ENCODE measurements at regions not wholly inside any gene's neighbourhood (a gene's known extent, or its start where the extent isn't known, plus 50 kb on each side); places are given as distances from the start of the nearest gene placed in this dataset.

DNA sequence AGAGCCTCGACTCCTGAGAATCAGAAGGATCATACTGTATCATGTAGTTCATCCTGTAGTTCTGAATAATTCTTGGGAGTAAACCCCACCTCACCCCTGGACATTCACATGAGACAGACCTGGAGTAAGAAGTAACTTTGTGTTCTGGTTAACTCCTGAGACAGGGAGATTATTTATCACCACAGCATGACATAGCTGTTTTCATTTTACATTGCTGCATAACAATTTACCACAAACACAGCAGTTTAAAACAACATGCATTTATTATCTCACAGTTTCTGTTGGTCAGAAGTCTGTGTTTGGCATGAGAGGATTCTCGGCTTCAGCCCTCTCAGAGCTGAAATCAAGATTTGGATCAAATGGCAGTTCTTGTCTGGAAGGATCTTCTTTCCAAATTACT is 855.8 kb upstream of the FANCL start:
- no peak for DNase-seq

DNA sequence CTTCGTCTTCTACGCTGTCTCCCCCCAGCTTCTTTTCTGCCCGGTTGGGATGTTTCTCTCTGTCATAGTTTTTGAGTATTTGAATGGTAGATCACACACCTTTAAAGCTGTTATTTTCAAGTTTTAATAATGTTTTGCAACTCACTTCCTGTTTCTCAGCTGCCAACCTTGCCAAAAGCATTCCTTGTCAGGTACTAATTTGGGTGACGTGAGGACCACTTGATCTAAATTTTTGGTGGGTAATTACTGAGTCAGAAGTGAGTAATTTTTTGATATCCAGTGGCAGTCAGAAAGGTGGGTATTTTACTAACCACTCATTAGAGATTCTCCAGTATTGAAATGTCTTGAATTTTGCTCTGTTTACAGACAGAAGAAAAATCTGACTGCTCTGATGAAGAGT is 852.4 kb upstream of the FANCL start:
- no peak for DNase-seq

DNA sequence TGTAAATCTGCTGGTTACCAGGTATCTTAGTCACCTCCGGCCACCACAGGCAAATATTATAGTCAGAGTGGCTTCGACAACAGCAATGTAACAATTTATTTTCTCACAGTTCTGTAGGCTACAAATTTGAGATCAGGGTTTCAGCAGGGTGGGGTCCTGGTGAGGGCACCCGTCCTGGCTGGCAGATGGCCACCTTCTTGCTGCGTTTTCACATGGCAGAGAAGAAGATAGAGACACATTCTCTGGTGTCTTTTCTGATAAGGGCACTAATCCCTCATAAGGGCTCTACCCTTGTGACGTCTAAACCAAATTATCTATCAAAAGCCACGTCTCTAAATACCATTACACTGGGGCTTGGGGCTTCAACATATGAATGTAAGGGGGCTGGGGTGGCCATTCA is 843.2 kb upstream of the FANCL start:
- no peak for DNase-seq

DNA sequence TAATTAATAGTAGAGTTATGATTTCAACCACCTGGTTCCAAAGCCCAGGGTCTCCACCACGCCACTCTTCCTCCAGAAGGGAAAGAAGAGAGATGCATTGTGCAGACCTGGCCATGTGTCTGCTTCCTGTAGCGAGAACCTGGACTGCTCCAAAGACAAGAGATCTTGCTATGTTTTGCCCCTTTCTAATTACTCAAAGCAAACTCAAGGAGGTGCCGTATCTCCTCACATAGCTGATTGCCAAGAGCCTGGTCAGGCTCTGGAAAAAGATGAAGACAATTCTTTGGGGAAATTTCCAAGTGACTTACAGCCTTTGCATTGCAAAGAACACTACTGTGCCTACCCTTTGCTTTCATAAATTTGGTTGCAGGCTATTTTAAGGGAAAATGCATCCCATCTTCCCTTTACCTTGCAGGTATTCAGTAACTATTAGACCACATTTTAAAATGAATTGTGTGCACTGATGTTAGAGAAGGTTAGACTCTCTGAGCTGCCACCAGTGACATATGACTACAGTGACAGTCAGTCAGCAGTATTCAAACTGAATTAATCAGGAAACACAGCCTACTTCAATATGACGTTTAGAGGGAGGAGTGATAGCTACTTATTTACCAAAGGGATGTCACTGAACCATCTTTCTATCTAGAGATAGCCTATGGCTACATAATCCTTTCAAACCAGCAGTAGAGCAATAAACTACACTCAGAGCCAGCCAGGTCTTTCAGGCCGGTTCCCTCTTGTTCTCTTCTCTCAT is 842.1 kb upstream of the FANCL start:
- DNase-seq, result no peak

DNA sequence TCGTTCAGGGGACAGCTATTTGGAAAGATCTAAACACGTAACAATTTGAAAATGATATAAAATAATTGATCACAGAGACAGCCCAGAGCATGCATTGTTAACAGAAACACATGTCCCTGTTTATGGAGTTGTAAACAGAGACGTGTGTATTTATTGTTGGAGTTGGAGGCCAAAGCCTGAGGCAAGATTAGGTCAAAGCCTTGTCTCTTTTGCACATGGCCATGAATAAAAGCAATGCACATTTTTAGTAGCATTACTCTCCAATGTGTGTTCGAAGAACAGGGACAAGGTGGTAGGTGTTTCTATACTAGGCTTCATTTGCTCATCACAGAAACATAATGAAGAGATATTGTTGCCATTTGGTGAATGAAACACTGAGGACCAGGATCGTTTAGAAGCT is 841.5 kb upstream of the FANCL start:
- DNase-seq, result no peak

DNA sequence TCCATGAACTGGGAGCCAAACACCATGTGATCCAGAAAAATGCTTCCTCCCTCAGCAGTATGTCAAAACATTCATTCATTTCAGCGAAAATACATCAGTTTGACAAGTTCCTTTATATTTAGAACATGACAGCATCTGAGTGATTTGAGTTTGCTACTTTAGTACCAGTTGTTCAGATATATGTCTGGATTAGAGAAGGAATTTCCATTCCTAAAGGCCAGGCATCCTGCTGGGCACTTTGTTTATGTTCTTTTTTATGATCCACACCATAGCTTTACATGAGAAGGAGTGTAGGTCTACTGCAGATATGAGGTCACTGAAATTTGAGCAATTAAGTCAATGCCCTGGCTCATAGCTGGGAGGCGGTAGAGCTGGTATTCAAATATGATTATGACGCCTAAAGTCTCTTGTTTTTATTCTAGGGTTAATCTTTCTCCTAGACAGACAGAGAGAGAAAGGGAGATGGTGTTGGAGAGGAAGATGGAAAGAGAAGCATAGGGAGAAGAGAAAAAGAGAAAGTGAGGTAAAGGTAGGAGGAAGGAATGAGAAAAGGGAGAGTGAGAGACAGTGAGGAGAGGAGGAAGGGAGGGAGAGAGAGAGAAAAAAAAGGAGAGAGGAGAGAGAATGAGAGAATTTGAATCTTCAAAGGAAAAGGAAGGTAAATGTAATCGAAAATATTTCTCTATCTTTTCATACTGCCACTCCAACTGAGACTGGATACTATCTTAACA is 839.5 kb upstream of the FANCL start:
- no peak for DNase-seq

DNA sequence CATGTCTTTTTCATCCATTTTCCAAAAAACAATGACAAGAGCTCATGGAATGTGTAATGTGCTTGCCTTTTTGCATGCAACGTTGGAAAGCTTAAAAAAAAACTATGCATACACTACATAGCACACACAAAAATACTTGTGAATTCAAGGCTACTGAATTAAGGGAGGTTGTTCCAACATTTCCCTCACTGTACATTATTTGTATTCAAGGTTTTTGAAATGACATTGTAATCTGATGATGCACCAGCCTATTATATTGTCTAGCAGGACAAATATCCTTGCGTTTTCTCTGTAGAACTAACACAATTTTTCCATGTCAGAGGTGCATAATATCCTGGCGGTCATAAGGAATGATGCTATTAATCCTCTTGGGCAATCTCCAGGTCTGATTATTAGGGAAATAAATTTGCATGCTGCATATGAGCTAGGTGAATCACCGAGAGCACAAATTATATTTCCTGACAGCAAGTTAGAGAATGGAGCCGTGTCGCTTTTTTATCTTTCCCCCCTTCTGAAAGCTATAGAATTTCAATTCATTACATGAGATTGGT is 836.9 kb upstream of the FANCL start:
- no peak for DNase-seq

DNA sequence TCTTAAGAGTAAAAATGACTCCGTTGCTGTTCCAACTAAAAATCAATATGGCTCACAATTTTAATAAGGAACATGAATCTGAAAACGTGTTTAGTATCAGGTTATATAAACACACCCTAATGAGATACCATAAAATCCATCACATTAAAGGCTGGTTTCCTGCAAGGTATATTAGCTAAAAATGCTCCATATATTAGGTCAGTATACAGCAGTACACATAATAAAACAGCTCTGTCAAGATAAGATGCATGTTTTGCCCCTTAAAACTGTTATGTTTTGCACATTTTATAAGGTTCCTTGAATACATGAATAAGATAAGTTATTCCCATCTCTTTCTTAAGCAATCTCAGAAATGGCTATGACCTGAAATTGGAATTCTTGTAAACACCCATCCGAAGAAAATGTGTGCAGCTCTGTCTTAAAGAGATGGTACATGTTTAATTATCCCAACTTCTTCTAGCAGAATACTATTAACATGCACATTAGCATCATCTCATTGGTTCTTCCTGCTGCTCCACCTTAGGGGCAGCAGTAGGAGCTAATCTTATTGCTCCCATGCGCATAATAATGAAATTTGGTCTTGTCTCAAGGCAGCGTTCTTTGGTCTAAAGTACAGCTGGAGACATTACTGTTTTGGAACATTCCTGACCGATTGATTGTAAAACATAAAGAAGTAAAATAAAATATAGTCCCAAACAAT is 836.1 kb upstream of the FANCL start:
- no peak for DNase-seq

DNA sequence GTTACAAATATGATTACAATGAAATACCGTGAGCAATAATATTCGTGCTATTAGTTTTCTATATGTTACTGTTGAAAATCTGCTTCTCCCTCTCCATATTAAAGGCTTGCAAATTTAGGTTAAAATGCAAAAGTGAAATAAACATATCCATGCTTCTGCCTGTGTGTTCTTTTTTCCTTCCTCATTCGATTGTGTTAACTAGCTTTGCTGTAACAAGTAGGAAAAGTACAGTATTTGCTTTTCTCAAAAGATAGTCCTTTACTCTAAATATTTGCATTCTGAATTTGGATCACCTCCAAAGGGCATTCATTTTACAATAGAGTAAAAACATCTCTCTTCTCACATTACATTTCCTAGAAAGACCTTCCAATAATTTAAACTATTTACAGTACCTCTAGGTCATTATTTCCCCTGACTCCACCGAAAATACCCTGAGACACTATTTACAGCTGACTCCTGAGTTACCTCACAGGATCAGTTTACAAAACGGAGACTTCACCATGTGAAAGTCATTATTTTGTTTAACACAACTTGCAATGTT is 835.0 kb upstream of the FANCL start:
- DNase-seq, result no peak

DNA sequence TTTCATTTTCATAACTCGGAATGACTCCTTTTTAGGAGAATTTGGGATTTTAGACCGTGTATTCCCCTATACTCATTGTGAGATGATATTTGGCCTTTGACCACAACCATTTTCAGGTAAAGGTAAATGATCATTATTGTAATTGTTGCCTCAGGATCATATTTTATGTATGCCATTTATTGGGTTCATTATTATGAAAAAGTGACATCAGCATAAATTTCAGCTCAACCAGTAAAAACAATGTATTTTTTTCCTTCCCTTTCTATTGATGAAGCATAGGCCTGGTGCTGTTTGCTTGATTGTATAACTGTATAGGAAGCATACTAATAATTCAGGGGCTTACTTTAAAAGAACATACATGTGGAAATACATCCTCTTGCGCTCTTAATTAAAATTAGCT is 832.9 kb upstream of the FANCL start:
- no peak for DNase-seq

DNA sequence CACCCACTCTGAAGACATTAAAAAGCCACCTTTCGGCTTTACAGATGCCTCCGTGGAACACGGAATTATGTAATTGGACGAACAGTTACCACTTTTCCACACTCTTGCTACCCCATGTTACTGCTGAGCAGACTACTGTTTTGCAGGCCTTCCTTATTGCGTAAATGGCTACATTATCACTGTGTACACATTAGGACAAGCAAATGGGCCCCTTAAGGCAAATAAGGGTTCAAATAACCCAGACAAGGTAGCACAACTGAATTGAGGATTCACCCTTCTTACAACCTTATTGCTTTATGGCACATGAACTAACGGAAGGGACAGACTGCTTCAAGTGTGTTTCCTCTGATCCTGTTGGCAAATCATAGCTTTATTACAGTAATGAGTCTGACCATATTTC is 832.2 kb upstream of the FANCL start:
- no peak for DNase-seq

DNA sequence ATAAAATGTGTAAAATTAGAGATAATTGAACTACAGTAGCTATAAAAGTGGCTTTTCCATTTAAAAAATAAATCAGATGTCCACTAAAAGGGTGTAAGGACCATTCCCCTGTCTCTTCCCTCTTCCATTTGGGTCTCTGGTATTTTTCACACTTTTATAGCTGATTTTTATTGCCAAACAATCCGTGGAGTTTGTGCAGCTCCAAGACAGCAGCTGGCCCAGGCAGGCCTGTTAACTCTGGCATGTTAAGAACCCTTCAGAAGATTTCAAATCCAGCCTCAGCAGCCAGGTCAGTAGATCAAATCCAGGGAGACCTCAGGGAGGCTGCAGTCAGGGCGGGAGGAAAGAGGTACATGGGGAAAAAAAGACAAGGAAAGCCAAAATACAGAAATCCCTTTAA is 827.1 kb upstream of the FANCL start:
- DNase-seq, result no peak

DNA sequence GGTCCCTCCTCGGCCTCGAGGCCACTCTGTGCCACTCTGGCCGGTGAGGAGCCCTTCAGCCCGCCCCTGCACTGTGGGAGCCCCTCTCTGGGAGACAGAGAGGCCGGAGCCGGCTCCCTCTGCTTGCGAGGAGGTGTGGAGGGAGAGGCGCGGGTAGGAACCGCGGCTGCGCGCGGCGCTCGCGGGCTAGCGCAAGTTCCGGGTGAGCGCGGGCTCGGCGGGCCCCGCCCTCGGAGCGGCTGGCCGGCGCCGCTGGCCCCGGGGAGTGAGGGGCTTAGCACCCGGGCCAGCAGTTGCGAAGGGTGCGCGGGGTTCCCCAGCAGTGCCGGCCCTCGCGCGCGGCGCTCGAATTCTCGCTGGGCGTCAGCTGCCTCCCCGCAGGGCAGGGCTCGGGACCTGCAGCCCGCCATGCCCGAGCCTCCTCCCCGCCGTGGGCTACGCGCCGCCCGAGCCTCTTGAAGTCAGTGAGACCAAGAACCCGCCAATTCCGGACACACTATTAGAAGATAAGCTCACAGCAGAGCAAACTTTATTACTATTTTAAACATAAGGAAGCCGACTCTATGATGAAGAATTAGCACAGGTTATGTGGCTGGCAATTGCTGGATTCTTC is 825.8 kb upstream of the FANCL start:
- no peak for DNase-seq

DNA sequence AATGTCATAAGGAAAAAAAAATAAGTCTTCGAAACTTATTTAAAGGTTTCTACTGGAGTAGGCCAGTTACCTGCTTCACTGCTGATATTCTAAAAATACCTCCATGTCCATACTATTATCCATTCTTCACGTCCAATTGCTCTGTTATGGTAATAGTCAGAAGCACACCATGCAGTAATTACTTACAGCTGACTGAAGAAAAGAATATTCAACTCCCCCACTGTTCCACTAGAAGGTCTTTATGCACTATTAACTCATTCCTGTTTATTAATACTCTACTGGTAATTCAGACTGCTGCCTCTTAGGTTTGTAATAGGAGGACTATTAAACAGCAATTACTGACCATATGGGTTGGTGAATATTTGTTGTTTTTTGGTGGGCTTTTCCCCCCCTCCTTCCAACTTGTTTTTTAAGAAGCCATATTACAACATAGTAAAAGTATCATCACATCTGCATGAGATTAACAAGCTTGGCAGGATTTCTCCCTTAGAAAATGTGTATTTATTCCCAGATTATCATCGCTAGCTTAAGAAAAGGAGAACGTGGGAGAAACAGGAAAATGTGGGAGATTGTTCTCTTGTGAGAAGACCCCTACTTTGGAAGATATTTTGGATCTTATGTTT is 806.4 kb upstream of the FANCL start:
- no peak for DNase-seq

DNA sequence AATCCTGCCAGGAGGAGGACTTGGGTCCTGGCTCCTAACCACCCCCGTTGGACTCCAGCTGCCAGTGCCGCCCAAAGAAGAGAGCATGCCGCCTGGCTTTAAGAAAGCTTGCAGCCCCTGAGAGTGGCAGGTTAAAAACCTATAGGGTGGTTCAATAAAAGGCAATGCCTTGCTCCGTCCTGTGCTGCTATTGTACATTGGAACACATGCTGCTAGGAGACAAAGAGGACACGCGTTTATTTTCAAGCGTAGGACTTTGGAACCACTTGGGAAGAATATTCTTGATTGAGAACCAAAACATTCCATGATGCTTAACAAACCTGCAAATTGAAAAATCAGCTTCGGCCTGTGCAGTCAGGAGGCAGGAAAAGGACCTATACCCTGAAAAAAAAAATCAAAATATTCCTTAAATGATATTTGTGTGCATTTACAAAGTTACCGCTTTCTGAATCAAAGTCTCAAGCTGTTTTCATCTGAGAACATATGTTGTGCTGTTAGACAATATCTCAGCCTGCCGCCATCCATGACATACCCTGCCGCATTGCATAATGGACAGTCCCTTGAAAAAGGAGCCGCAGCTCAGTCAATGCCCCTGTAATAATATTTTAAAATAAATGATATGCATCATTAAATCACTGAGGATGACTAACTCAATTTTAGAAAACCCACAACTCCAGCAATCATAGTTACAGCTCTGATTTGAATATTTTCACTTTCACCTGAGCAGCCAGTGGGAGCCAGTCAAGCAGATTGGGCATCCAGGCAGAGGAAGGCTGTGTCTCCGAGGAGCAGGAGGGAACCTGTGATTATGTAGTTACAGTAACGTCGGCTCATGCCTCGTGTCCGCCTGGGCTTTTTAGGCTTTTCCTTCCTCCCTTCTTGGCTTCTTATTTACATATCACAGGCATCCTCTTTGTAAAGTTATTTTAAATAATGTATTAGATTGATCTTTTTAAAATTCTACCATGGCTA is 805.6 kb upstream of the FANCL start:
- no peak for DNase-seq

DNA sequence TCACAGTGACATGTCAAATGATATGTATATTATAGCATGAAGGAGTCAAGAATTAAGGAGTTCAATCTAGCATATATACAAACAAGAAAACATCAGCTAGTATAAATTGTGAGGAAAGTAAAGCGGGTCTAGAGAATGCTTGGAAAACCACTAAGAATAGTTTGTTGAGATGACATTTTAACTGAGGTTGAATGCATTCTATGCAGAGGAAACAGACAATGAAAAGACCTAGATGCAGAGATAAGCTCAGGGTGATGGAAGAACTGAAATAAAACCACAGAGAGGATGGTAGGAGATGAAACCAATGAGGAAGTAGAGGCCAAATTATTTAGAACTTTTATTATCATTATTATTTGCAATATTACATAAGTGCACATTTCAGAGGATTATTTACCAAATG is 803.6 kb upstream of the FANCL start:
- DNase-seq, result no peak

DNA sequence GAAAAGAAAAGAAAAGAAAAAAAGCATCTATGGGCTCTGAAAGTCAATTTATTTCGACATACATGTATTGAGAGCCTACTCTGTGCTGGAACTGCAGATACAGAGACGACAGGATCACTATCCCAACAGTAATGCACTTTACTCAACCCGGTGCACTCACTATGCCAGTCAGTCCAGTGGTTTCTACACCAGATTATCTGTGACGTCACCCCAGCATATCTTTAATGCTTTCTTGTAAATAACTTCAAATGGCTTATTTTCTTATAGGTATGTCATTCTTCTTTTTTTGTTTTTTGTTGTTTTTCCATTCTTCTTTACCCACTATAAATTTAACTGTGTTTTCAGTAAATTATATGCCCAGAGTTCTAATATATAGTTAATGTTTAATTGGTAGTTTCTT is 800.0 kb upstream of the FANCL start:
- no peak for DNase-seq

DNA sequence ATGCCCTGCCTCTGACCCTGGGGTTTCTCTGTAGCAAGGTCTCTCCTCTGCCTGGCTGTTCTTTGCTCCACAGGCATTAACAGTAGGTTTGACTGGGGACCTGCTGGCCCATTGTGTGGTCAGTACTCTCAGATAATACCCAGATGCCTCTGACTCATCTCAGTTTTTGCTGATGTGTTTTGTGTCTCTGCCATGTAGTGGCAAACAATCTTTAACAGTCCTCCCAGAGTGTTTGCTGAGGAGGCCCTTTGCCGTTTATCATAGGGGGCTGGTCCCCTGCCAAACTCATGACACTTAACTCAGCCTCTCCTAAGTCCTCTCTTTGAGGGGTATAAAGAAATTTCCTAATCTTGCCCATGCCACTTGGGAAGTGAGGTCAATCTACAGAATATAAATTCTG is 793.7 kb upstream of the FANCL start:
- no peak for DNase-seq

DNA sequence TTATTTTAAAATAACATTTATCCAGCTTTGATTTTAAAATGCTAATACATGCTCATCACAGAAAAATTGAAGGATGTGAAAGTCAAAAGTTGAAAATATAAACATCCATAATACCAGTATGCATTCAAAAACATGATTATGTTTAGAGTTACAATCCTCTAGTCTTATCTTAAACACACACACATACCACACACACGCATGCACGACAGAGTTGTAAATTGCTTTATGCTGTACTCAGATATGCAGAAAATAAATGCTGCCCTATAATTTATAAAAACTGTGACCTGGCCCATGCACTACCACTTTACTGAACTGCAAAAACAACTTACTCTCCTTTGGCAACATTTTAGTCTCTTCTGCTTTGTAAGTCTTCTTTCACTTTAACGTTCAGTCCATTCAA is 793.0 kb upstream of the FANCL start:
- DNase-seq, result no peak

DNA sequence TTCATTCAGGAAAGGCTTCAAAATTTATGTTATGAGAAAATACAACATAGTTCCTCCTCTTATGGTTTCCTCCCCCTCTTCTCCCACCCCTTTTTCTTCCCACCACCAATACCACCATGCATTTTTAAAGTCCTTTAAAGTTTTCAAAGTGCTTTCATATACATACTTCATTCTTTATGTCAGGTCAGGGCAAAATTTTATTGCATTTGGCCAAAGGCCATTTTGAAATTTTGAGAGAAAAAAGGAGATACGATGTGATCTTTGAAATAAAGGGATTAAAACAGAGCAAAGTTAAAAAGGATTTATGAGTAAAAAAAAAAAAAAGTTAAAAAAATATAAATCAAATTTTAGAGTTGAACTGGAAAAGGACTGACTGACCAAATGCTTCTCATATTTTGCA is 792.5 kb upstream of the FANCL start:
- no peak for DNase-seq

DNA sequence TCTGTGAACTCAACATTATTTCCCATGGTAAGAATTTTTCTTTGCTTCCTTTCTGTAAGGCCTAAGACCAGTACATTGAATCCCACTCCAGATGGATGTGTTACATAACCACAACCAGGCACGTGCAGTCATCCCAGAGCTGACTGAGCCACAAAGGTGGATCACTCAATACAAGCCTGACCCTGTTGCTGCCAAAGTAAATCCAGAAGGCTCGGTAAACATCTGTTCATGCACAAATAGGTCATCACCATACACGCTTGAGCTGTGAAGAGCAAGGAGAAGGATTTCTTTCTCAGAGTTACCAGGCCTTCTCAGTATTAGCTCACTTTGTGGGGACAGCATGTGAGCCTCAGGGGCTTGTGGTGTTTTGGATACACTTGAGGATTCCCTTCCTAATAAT is 791.4 kb upstream of the FANCL start:
- peak; percentile 48 for DNase-seq

Data from NCI-H82 (cell line).